ENCODE measurements at regions not wholly inside any gene's neighbourhood (a gene's known extent, or its start where the extent isn't known, plus 50 kb on each side); places are given as distances from the start of the nearest gene placed in this dataset.
"Not testable (repeated sequence)": the region's sequence is repeated elsewhere in the genome, so short reads cannot be mapped to it uniquely, and the experiment has no call there.

DNA sequence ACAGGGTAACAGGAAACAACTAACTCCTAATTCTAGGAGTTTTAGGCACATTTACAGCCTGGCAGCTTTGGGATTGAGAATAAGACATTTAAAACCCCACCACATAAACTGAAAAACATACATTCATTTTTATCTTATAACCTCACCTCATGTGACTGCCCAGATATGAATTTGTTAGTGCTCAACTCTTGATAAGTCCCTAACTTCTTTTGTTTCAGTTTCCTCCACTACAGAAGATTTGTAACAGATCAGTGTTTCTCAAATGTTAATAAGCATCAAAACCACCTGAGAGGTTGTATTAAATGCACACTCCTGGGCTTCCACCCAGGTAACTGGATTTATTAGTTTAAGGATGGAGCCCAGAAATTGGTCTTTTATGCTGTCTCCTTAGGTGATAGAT lies 190.1 kb upstream of the ARID1B start:
- in situ Hi-C loops (cut with MboI; ENCODE audit: low pct_unique_long_range_greater_than_20kb, low sequenced_read_pairs): no loop called here
- DNase-seq: no peak

DNA sequence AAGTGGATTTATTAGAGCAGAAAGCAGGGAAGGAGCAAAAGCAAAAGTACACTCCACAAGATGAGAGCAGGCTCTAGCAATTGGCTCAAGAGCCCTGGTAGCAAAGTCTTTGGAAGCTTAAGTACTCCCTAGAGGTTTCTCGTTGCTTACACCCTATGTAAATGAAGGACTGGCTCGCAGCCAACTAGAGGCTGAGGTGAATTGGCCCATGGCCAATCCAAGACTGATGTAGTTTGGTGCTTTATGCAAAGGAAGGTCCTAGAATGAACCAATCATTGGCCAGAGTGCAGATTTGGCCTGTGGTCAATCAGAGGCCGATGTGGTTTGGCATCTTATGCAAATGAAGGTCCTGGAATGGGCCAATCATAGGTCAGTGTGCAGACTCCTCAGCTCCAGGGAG lies 191.3 kb upstream of the ARID1B start:
- in situ Hi-C loops (cut with MboI; ENCODE audit: low pct_unique_long_range_greater_than_20kb, low sequenced_read_pairs): no loop called here

DNA sequence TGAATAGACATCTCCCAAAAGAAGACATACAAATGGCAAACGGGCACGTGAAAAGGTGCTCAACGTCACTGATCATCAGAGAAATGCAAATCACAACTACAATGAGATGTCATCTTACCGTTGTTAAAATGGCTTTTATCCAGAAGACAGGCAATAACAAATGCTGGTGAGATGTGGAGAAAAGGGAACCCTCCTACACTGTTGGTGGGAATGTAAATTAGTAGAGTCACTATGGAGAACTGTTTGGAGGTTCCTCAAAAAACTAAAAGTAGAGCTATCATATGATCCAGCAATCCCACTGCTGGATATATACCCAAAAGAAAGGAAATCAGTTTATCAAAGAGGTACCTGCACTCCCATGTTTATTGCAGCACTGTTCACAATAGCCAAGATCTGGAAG lies 193.1 kb upstream of the ARID1B start:
- in situ Hi-C loops (cut with MboI; ENCODE audit: low pct_unique_long_range_greater_than_20kb, low sequenced_read_pairs); DNase-seq: not testable (repeated sequence)

More for the DNA sequence above, 191.3 kb upstream of the ARID1B start:
- DNase-seq: no peak

DNA sequence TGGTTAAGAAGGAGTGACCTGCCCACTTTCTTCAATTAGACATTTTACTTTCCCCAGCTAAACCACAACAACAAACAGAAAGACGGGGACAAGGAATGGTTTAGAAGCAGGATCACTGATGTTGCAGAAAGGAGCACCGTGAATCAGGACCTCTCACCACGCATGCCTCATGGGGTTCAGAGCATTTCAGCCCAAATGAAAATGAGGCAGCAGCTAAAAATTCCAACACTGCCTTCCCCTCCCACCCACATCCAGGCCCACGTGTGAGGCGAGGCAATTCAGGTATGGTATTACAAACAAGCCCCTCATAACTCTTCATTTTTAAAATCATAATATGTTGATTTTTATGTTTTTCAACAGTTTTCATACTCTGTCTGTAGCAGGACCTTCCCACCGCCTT lies 194.1 kb upstream of the ARID1B start:
- DNase-seq: no peak
- in situ Hi-C loops (cut with MboI; ENCODE audit: low pct_unique_long_range_greater_than_20kb, low sequenced_read_pairs): no loop called here

DNA sequence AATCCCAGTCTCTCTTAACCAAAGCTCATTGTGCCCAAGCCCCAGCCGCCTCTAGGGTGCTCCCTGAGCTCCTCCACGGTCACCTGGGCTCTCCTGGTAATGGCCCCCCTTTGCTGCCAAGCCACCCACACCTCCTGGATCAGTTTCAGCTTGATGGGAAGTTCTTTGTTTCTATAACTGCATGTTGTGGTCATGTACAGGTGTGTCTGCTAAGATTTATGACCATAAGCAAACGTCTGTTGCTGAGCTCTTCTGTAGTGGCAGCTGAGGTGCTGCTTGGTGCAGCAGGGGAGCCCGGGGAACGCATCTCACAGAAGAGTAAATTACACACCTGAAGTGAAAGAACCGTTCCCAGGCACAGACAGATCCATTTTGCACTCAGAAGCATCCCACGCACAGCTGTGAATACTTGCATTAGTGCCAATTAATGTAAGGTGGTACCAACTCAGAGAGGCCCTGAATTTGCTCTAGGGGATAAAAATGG lies 194.6 kb upstream of the ARID1B start:
- in situ Hi-C loops (cut with MboI; ENCODE audit: low pct_unique_long_range_greater_than_20kb, low sequenced_read_pairs): no loop called here
- DNase-seq: no peak

DNA sequence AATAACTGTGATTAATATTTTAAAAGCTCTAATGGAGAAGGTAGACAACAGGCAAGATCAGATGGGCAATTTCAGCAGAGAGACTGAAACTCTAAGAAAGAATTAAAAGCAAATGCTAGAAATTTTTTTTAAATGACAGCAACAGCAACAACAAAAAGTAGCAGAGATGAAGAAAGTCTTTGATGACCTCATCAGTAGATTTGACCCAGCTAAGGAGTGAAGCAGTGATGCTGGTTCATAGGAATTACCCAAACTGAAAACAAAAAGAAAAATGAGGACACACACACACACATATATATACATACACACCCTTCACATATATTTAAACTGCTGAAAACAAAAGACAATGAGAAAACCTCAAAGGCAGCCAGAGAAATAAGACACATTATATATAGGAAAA lies 197.6 kb upstream of the ARID1B start:
- in situ Hi-C loops (cut with MboI; ENCODE audit: low pct_unique_long_range_greater_than_20kb, low sequenced_read_pairs): no loop called here
- DNase-seq: no peak

DNA sequence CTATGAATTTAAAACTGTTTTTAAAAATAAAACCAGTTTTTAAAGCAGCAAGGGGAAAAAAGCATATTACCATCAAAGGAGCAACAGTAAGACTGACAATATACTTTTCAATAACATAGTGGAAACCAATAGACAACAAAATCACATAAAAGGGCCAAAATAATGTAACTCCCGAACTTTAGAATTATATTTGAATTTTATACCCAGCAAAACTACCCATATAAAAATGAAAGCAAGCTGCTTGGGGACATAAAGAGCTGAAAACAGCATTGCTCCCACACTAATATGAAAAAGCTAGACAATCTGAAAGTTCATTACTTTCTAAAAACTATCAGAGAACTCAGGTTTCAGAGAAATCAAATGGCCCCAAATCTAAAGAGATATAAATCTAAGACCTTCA lies 199.4 kb upstream of the ARID1B start:
- in situ Hi-C loops (cut with MboI; ENCODE audit: low pct_unique_long_range_greater_than_20kb, low sequenced_read_pairs): no loop called here
- no peak for DNase-seq

DNA sequence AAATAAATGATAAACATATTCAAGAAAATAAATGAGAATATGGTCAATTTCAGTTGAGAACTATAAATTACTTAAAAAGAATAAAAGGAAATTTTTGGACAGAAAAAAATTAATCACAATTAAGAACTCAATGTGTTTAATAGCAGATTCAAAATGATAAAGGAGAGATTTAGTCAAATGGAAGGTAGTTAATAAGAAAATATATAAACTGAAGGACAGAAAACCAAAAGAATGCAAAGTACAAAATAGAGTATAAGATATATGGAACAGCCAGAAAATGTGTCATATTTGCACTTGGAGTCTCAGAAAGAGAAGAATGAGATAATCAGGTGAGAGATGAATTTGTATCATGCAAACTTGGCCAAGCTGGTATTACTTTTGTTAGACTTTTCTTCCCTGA lies 201.8 kb upstream of the ARID1B start:
- in situ Hi-C loops (cut with MboI; ENCODE audit: low pct_unique_long_range_greater_than_20kb, low sequenced_read_pairs): no loop called here
- DNase-seq: no peak

DNA sequence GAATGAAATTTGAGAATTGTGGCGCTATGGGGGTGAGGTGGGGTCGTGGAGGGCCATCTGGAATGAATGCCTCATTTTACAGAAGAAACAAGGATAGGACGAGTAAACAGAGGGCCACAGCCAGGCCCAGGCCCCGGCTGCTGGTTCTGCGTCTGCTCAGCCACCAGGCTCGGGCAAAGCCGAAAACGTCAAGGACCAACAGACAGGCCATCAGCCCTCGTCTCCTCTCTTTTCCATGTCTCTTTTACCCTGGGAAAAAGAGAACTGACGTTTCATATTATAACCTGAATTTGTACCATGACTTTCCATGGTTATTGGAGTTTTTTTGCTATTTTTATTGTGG lies 212.4 kb upstream of the ARID1B start:
- DNase-seq: no peak
- in situ Hi-C loops (cut with MboI; ENCODE audit: low pct_unique_long_range_greater_than_20kb, low sequenced_read_pairs): no loop called here

DNA sequence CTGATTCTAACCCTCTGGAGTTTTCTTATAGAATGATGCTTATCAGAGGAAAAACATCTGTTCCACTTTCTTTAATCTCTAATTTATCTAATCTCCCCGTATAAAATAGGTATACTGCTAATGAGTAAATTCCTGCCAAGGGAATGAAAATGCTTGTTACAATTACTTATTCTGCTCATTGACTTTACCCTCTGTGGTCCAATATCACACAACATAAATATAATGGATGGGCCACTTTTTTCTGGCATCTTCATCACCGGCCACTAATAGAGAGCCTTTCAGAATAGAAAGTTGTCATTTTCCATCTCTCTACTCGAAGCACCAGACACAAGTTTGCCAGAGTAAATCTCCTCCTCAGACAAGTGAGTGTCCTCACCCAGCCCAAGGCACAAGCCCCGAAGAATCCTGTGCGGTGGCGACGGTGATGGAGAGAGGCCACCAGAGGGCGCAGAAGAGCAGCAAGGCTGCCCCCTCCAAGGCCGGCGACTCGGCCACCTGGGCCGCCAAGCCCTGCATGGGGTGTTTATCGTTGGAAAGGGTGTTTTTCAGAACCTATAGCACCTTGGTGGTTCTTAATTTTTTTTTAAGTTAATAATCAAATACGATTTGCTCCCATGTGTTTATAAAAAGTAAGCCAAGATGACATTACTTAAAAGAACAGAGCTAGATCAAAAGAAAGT lies 212.9 kb upstream of the ARID1B start:
- peak; percentile 77 for DNase-seq
- in situ Hi-C loops (cut with MboI; ENCODE audit: low pct_unique_long_range_greater_than_20kb, low sequenced_read_pairs): no loop called here

DNA sequence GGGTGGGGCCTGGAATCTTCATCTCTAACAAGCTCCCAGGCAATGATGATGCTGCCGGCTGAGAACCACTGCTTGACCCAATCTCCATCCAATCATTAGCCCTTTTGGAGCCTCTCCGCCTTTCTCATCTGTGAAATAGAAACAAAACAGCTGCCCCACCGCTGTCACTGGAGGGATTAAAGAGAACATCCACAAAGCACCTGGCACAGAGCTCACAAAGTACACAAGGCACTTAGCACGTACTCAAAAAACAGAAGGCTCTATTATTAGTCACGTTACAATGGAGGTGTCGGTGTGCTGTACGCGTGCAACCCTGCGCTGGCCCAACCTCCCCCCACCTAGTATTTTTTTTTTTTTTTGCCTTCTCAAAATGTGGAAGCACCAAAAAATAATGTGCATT lies 213.5 kb upstream of the ARID1B start:
- in situ Hi-C loops (cut with MboI; ENCODE audit: low pct_unique_long_range_greater_than_20kb, low sequenced_read_pairs): no loop called here
- DNase-seq: no peak

DNA sequence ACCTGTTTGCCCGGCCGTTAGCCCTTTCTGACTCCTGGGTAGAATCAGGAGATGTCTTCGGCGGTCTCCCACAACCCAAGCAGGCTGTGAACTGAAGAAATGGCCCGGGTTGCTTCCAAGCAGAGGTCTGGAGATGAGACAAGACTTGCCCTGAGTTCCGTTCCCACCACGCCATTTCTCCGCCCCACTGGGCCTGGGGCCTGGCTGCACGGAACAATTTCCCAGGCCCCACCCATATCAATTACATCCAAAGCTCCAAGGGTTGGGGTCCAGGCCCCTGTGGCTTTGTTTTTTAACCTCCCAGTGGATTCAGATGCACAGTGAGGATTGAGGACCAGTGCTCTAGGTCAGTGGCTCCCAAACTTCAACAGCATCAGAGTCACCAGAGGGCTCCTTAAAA lies 214.5 kb upstream of the ARID1B start:
- DNase-seq: no peak
- in situ Hi-C loops (cut with MboI; ENCODE audit: low pct_unique_long_range_greater_than_20kb, low sequenced_read_pairs): no loop called here

DNA sequence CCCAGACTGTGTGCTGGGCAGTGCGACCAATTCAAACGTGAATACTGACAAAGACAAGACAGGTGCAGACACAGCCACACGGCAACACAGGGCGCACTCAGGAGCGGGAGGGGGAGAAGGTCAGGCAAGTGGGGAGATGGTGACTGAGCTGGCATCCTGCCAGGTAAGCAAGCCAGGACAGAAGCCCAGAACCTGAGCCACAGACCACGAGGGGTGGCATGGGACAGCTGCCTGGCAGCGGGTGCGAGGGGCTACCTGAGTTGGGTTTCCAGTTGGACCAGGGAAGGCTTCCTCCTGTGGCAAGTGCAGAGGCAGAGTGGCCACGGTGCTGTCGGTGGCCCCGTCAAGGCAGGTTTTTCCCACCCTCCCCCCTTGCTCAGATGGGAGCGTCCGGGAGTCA lies 215.2 kb upstream of the ARID1B start:
- in situ Hi-C loops (cut with MboI; ENCODE audit: low pct_unique_long_range_greater_than_20kb, low sequenced_read_pairs): no loop called here
- no peak for DNase-seq

DNA sequence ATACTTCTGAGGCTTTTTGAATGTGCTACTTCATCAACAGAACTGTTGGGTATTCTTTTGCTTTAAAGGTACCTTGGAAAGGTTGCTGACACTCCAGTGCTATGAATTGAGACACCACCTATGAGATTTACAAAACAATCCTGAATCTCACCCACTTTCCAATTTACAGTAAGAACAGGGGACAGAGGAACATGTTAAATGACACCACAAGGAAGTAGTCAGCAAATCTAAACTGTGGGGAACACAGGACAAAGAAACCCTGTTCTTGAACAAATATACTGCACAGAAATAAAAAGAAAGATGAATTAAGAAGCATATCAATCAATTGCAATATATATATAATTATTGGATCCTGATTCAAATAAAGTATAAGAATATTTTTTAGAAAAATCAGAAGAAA lies 216.7 kb upstream of the ARID1B start:
- no peak for DNase-seq
- in situ Hi-C loops (cut with MboI; ENCODE audit: low pct_unique_long_range_greater_than_20kb, low sequenced_read_pairs): no loop called here

DNA sequence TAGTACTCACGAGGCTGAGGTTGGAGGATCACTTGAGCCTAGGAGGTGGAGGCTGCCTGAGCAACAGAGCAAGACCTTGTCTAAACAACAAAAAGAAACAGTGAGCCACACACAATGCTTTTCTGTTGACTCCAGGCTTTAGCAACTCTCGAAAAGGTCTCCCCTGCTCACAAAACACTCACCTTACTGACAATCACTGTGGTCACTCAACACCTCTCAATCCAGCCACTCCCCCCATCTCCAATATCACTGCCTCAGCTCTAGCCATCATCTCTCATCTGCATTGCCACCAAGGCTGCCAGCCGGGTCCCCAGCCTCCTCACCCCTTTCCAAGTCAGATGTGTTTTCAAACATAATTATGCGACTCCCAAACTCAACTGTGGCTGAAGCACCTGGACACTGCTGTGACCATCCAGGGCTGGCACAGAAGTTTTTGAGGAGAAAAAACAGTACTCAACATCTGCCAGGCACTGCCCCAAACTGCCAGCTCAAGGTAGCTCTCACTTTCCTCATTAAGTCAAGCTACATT lies 218.0 kb upstream of the ARID1B start:
- in situ Hi-C loops (cut with MboI; ENCODE audit: low pct_unique_long_range_greater_than_20kb, low sequenced_read_pairs): no loop called here

DNA sequence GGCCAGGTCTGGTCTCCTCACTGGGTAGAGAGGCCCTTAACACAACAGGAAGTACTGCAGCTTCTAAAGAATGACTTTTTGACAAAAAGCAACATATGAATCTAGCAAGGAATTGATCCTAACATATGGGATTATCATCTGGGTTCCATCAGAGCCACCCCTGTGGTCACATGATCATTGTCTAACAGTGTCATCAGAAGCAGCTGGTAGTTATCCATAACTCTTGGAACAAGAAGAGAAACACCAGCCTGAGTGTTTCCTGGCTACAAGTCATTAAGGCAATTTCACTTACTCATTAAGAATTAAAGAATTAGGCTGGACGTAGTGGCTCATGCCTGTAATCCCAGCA lies 219.3 kb upstream of the ARID1B start:
- no peak for DNase-seq
- in situ Hi-C loops (cut with MboI; ENCODE audit: low pct_unique_long_range_greater_than_20kb, low sequenced_read_pairs): no loop called here

More for the DNA sequence above, 218.0 kb upstream of the ARID1B start:
- DNase-seq: no peak

DNA sequence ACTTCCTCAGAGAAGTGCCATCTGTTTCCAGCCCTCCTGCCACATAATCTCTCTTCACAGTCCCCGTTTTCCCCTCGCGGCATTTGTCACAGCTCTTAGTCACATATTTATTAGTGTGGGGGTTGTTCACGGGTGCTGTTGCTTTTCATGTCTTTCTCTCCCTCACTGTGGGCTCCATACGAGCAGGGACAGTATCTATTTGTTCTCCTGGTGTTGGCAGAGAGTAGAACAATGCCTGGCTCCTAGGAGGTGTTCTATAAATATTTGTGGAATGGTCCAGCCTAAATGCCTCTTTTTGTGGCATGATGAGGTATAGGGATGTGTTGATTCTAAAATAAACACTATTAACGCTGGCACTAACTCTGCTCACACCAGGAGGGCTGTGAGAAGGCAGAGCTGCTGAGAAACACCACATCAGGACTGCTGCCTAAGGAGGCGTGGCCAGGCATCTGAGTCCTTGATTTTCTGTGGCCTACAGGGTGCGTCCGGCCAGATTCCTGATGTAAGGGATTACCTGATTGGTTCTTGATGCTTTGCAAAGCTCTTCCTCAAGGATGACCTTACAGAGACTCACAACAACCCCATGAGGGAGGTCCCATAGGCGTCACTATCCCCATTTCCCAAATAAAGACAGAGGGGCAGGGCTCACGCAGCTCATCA lies 219.8 kb upstream of the ARID1B start:
- DNase-seq: peak; percentile 9
- in situ Hi-C loops (cut with MboI; ENCODE audit: low pct_unique_long_range_greater_than_20kb, low sequenced_read_pairs): no loop called here

DNA sequence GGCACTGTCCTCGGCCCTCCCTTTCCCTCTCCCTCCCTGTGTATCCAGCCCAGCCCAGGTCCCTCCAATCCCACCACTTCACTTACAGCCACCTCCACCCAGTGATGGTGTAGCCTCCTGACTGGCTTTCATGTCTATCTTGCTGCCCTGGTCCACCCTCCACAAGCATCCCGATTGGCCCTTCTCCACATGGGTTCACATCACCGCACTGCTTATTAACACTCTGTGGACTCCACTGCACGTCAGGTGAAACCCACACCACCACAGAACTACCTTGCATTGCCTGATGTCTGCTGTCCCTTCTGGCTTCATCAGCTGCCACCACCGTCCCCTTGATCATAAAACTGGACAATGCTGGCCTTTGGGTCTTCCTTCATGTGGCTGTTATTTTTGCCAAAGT lies 220.4 kb upstream of the ARID1B start:
- no peak for DNase-seq
- in situ Hi-C loops (cut with MboI; ENCODE audit: low pct_unique_long_range_greater_than_20kb, low sequenced_read_pairs): no loop called here

DNA sequence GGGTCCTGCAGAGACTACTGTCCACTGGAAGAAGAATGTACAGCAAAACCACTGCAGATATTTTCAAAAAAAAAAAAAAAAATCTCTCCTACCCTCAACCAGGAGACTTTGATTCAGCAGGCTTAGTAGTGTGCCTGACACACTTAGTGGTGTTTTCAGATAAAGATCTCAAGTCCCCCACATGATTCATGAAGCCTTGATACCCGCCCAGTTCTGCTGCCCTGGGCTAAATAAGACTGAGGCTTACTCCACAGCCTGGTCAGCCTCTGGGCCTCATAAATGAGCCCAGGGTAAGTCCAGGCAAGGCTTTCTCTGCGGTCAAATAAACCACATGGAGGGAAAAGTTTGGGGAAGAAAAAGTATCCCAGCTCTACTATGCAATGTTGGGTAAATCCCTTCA lies 222.1 kb upstream of the ARID1B start:
- no peak for DNase-seq
- in situ Hi-C loops (cut with MboI; ENCODE audit: low pct_unique_long_range_greater_than_20kb, low sequenced_read_pairs): no loop called here

DNA sequence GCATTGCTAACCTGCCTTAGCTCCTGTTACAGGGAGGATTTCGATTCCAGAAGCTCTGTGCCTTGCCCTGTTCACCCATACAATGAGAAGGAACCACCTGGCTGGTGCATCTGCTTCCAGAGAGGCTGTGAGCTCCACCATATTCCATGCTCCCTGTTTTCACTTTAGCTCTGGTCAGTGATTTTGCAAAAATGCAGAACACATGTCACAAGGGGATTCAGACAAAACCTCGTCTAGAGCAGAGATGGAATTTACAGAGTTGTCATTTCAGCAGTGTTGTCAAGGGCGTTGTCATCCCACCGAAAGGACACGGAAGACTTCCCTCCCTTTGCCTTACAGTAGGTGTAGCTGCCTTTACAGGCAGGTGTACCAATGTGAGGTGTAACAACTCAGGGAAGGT lies 223.0 kb upstream of the ARID1B start:
- in situ Hi-C loops (cut with MboI; ENCODE audit: low pct_unique_long_range_greater_than_20kb, low sequenced_read_pairs): no loop called here
- DNase-seq: no peak

DNA sequence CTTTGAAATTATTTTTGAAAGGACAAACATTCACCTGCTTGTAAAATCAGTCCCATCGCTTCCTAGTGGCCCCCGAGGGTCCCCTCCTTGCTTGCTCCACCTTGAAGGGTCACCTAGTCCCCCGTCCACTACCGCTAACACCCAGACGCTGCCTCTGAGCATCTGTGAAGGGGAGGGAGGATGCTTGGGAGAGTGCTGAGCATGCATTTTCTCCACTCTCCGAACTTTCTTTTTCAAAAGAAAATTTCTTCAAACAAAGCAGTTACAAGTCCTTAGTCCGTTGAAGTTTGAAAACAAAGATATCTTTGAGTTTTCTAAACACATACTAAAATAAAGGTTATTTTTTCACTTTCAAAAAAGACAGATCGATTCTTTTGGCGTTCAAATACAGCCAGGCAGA lies 224.3 kb upstream of the ARID1B start:
- no peak for DNase-seq
- in situ Hi-C loops (cut with MboI; ENCODE audit: low pct_unique_long_range_greater_than_20kb, low sequenced_read_pairs): no loop called here

Data from KBM-7 (cell line).